HCT116 (cell line): ENCODE measurements at regions not wholly inside any gene's neighbourhood (a gene's known extent, or its start where the extent isn't known, plus 50 kb on each side); places are given as distances from the start of the nearest gene placed in this dataset.

Source experiments
- ATAC-seq: fragments of 200-7000 bp; cut with Tn5 transposase; 2 replicates; pipeline ENCODE4 v1.9.1; 2020; ENCODE audit warnings: mild to moderate bottlenecking, moderate library complexity
- BruUV-seq: library from RNA; stranded (reverse); fragments of 400-500 nt; replicated peaks from 2 replicates; lab custom pipeline; 2021; lab: Mats Ljungman, UMichigan
- CTCF ChIA-PET: fragments of 300-600 bp; sonication (Branson Sonifier 250); formaldehyde crosslinking; loops from one replicate; lab custom pipeline; 2021; ENCODE audit warnings: antibody characterized with exemption; lab: Charles Lee
- POLR2A ChIA-PET: fragments of 300-600, 350-600 bp; sonication (Branson Sonifier 250); formaldehyde crosslinking; loops from one replicate; lab custom pipeline; 2021; ENCODE audit warnings: antibody characterized with exemption; lab: Charles Lee
- RAD21 ChIA-PET, 2 experiments: fragments of 300-600 bp; sonication (Branson Sonifier 250); formaldehyde crosslinking; loops; one replicate each; lab custom pipeline; 2023; ENCODE audit warnings: low total read pairs in 2 of 2; ENCODE audit not compliant: uncharacterized antibody in 2 of 2, unreplicated experiment in 2 of 2, low non-redundant PET in 1 of 2; lab: Charles Lee
- DNase-seq: peaks from one replicate; pipeline ENCODE4 v3.0.0-alpha.2; 2010; ENCODE audit warnings: low read depth, low spot score
- H2AFZ ChIP-seq: fragments of 200-600 bp; shearing (Covaris generic), sonication (generic); 2 replicates; pipeline ENCODE4 v1.6.1; 2017; ENCODE audit warnings: low read depth, mixed run types, mixed read lengths, antibody characterized with exemption, low read length; ENCODE audit not compliant: poor library complexity, severe bottlenecking
- H3K27ac ChIP-seq: 2 replicates; pipeline ENCODE4 v1.5.1; 2012; ENCODE audit warnings: low read depth, low read length
- H3K27me3 ChIP-seq: fragments of 200-600 bp; sonication (generic); 2 replicates; pipeline ENCODE4 v1.6.1; 2016; ENCODE audit warnings: mixed run types, low read length, mixed read lengths; ENCODE audit not compliant: insufficient read depth
- H3K36me3 ChIP-seq, 2 experiments: fragments of 200-500 bp in 1 of 2; fragments of 200-600 bp in 1 of 2; sonication (Bioruptor generic) in 1 of 2; sonication (generic) in 1 of 2; 2 replicates each; pipeline versions ENCODE4 v1.5.1 to v1.6.1; 2014 to 2016; ENCODE audit warnings: low read length in 2 of 2, inconsistent platforms in 1 of 2, mixed read lengths in 1 of 2, mixed run types in 1 of 2; ENCODE audit not compliant: insufficient read depth in 2 of 2, control insufficient read depth in 1 of 2
- H3K4me1 ChIP-seq, 2 experiments: fragments of 200-600 bp in 1 of 2; sonication (generic) in 1 of 2; 2 replicates each; pipeline versions ENCODE4 v1.5.1 to v1.6.1; 2012 to 2017; ENCODE audit warnings: low read length in 2 of 2, inconsistent platforms in 1 of 2, mild to moderate bottlenecking in 1 of 2, mixed read lengths in 1 of 2, mixed run types in 1 of 2, moderate library complexity in 1 of 2; ENCODE audit not compliant: insufficient read depth in 2 of 2, control insufficient read depth in 1 of 2
- H3K4me2 ChIP-seq: fragments of 200-600 bp; sonication (generic); 2 replicates; pipeline ENCODE4 v1.6.1; 2017; ENCODE audit warnings: mixed run types, low read length, mixed read lengths
- H3K4me3 ChIP-seq, 2 experiments: fragments of 200-600 bp in 1 of 2; sonication (generic) in 1 of 2; replicated peaks in 1 of 2; 2 replicates each; pipeline ENCODE4 v1.5.1; 2011 to 2016; ENCODE audit warnings: low read length in 2 of 2, control low read depth in 1 of 2, low read depth in 1 of 2, mild to moderate bottlenecking in 1 of 2, mixed read lengths in 1 of 2, mixed run types in 1 of 2
- H3K79me2 ChIP-seq: fragments of 200-600 bp; sonication (generic); 2 replicates; pipeline ENCODE4 v1.6.1; 2017; ENCODE audit warnings: mild to moderate bottlenecking, mixed run types, low read length, moderate library complexity, mixed read lengths; ENCODE audit not compliant: insufficient read depth
- H3K9ac ChIP-seq: fragments of 200-600 bp; sonication (generic); 2 replicates; pipeline ENCODE4 v1.6.1; 2016; ENCODE audit warnings: low read length, mixed read lengths
- H3K9me2 ChIP-seq: fragments of 200-600 bp; sonication (generic), shearing (Covaris generic); 2 replicates; pipeline ENCODE4 v1.6.1; 2017; ENCODE audit warnings: mixed run types, mild to moderate bottlenecking, moderate library complexity; ENCODE audit not compliant: insufficient read depth
- H3K9me3 ChIP-seq, 2 experiments: fragments of 200-500 bp in 1 of 2; fragments of 200-600 bp in 1 of 2; sonication (Bioruptor generic) in 1 of 2; sonication (generic) in 1 of 2; 2 replicates each; pipeline ENCODE4 v1.6.1; 2014 to 2017; ENCODE audit warnings: low read length in 2 of 2, mixed read lengths in 2 of 2, inconsistent platforms in 1 of 2, low read depth in 1 of 2, mild to moderate bottlenecking in 1 of 2, mixed run types in 1 of 2, moderate library complexity in 1 of 2; ENCODE audit not compliant: control insufficient read depth in 1 of 2, insufficient read depth in 1 of 2
- H4K20me1 ChIP-seq: fragments of 200-600 bp; sonication (generic), shearing (Covaris generic); 2 replicates; pipeline ENCODE4 v1.6.1; 2017; ENCODE audit warnings: mixed run types, mild to moderate bottlenecking, moderate library complexity; ENCODE audit not compliant: insufficient read depth
- CBX3 ChIP-seq: IDR thresholded peaks from 2 replicates; pipeline ENCODE4 v1.6.1; 2012; ENCODE audit warnings: low read depth
- CEBPB ChIP-seq: IDR thresholded peaks from 2 replicates; pipeline ENCODE4 v1.6.1; 2012; ENCODE audit warnings: low read depth
- ELF1 ChIP-seq: IDR thresholded peaks from 2 replicates; pipeline ENCODE4 v1.6.1; 2012; ENCODE audit warnings: low read depth, borderline replicate concordance
- JUND ChIP-seq: IDR thresholded peaks from 2 replicates; pipeline ENCODE4 v1.6.1; 2012
- MAX ChIP-seq: IDR thresholded peaks from 2 replicates; pipeline ENCODE4 v1.6.1; 2012
- POLR2A ChIP-seq: IDR thresholded peaks from 2 replicates; pipeline ENCODE4 v1.7.0; 2011; ENCODE audit warnings: borderline replicate concordance; ENCODE audit not compliant: insufficient read depth, insufficient read length; ENCODE audit errors: extremely low read depth
- POLR2AphosphoS5 ChIP-seq: IDR thresholded peaks from 2 replicates; pipeline ENCODE4 v1.6.1; 2011; ENCODE audit warnings: mild to moderate bottlenecking, low read depth, low read length, moderate library complexity
- RAD21 ChIP-seq: IDR thresholded peaks from 2 replicates; pipeline ENCODE4 v1.6.1; 2012; ENCODE audit warnings: low read depth, mild to moderate bottlenecking
- REST ChIP-seq: IDR thresholded peaks from 2 replicates; pipeline ENCODE4 v1.6.1; 2012; ENCODE audit warnings: low read depth
- TCF7L2 ChIP-seq: IDR thresholded peaks from 2 replicates; pipeline ENCODE4 v1.7.0; 2011; ENCODE audit warnings: borderline replicate concordance, inconsistent platforms; ENCODE audit not compliant: insufficient read depth, insufficient read length; ENCODE audit errors: extremely low read depth
- intact Hi-C: fragments of 100-400 bp; cut with micrococcal nuclease; formaldehyde crosslinking; loops from 2 replicates; pipeline ENCODE4 v1.10.0; 2022
- TF ChIP-seq, protein P1 (sequence below): IDR thresholded peaks from 2 replicates; pipeline ENCODE4 v1.6.1; 2011; ENCODE audit warnings: mild to moderate bottlenecking, low read length, moderate library complexity; ENCODE audit not compliant: insufficient replicate concordance; ENCODE audit errors: extremely low read depth
- TF ChIP-seq, protein P2 (sequence below), 3 experiments: fragments of 200-600 bp in 1 of 3; sonication (generic) in 1 of 3; IDR thresholded peaks in 2 of 3; conservative IDR thresholded peaks in 1 of 3; 2 replicates each; pipeline ENCODE4 v1.5.1; 2012 to 2017; ENCODE audit warnings: low read depth in 2 of 3, low read length in 2 of 3, antibody characterized with exemption in 1 of 3, borderline replicate concordance in 1 of 3, control low read depth in 1 of 3, mild to moderate bottlenecking in 1 of 3, mixed read lengths in 1 of 3, mixed run types in 1 of 3, moderate library complexity in 1 of 3; ENCODE audit not compliant: insufficient read depth in 1 of 3

- H3K9me2 ChIP-seq: no peaks in the 10 kb centered on the region
- ATAC-seq (no peak), DNase-seq (no peak)
- H3K27ac ChIP-seq: no peak overlapping the region
- H3K4me2 ChIP-seq: no peak overlapping the region
- H3K4me1 ChIP-seq: peaks cover 0 to 5% of the 10 kb centered on the region in 2 experiments; a peak in 1 of 4 replicates
- H3K79me2 ChIP-seq: no peaks in the 10 kb centered on the region
- CTCF ChIA-PET: no interaction called here
- no peak overlapping the region for H3K4me3 ChIP-seq
- no peaks in the 10 kb centered on the region for H4K20me1 ChIP-seq
- TF ChIP-seq MAX: no peak
- TF ChIP-seq REST: no peak
- TF ChIP-seq RAD21: no peak
- TF ChIP-seq TCF7L2: no peak
- no peak for TF ChIP-seq CEBPB
- TF ChIP-seq ELF1: no peak
- TF ChIP-seq, protein P1, sequence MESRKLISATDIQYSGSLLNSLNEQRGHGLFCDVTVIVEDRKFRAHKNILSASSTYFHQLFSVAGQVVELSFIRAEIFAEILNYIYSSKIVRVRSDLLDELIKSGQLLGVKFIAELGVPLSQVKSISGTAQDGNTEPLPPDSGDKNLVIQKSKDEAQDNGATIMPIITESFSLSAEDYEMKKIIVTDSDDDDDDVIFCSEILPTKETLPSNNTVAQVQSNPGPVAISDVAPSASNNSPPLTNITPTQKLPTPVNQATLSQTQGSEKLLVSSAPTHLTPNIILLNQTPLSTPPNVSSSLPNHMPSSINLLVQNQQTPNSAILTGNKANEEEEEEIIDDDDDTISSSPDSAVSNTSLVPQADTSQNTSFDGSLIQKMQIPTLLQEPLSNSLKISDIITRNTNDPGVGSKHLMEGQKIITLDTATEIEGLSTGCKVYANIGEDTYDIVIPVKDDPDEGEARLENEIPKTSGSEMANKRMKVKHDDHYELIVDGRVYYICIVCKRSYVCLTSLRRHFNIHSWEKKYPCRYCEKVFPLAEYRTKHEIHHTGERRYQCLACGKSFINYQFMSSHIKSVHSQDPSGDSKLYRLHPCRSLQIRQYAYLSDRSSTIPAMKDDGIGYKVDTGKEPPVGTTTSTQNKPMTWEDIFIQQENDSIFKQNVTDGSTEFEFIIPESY: no peak
- no peak for TF ChIP-seq JUND
- TF ChIP-seq, protein P2, sequence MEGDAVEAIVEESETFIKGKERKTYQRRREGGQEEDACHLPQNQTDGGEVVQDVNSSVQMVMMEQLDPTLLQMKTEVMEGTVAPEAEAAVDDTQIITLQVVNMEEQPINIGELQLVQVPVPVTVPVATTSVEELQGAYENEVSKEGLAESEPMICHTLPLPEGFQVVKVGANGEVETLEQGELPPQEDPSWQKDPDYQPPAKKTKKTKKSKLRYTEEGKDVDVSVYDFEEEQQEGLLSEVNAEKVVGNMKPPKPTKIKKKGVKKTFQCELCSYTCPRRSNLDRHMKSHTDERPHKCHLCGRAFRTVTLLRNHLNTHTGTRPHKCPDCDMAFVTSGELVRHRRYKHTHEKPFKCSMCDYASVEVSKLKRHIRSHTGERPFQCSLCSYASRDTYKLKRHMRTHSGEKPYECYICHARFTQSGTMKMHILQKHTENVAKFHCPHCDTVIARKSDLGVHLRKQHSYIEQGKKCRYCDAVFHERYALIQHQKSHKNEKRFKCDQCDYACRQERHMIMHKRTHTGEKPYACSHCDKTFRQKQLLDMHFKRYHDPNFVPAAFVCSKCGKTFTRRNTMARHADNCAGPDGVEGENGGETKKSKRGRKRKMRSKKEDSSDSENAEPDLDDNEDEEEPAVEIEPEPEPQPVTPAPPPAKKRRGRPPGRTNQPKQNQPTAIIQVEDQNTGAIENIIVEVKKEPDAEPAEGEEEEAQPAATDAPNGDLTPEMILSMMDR (IDR thresholded peaks at IDR 0.05 in 2 of 3, conservative IDR thresholded peaks at IDR 0.05 in 1 of 3; ENCODE audit: borderline replicate concordance in 1 of 3, insufficient read depth in 1 of 3, low read depth in 2 of 3, low read length in 2 of 3): no peak
- TF ChIP-seq CBX3: no peak
- no peak for TF ChIP-seq POLR2A
- TF ChIP-seq POLR2AphosphoS5: no peak
- H3K9ac ChIP-seq: no peak overlapping the region
- no TSS peak for BruUV-seq
- intact Hi-C loops: no loop called here
- H3K27me3 ChIP-seq: peaks cover 45% of the 10 kb centered on the region
- RAD21 ChIA-PET: no interaction called here
- POLR2A ChIA-PET: no interaction called here
- H2AFZ ChIP-seq: no peak overlapping the region
- no peaks in the 10 kb centered on the region for H3K9me3 ChIP-seq
- no peaks in the 10 kb centered on the region for H3K36me3 ChIP-seq
Measured at GRCh38 chr11:45486461-45486860, 179.0 kb downstream of the CHST1 start.
